ENCODE measurements at regions not wholly inside any gene's neighbourhood (a gene's known extent, or its start where the extent isn't known, plus 50 kb on each side); places are given as distances from the start of the nearest gene placed in this dataset.
A peak's percentile ranks its signal among the peaks of the same experiment; 100 is the strongest.

DNA sequence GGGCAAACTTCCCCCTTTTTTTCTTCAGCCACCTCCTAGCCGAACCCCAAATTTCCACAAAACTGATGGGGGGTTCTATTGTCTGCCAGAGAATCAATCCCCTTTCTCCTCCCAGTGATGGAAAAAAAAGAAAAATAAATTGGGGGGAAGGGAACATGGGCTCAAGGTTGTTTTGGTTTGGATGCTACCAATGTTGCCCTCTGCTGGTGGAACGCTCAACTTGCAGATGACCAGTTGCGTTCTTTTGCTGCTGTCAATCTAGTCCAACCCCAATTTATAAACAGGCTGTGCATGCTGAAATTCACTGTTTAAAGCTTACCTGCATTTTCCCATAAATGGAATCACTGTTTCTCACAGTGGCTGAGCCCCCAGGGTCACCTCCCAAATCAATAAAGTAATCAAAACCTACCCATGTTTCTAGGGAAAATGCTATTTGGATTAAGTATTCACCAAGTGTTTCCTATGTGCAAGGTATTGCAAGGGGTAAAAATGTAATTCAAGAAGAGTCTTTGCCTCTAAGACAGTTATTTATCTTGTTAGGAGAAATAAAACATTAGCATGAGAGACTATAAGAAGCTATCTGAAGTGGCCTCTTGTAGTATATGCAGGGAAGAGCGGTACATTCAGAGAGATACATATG is 116.7 kb upstream of the TMEM164 start:
- TF ChIP-seq RAD21 (conservative IDR thresholded peaks at IDR 0.05 in 1 of 2, IDR thresholded peaks at IDR 0.05 in 1 of 2), result peak; percentile 64 to 67
- TF ChIP-seq, protein P1, sequence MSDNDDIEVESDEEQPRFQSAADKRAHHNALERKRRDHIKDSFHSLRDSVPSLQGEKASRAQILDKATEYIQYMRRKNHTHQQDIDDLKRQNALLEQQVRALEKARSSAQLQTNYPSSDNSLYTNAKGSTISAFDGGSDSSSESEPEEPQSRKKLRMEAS (IDR thresholded peaks at IDR 0.05), result no peak
- TF ChIP-seq SMC3 (IDR thresholded peaks at IDR 0.05), result peak; percentile 84
- TF ChIP-seq, protein P2, sequence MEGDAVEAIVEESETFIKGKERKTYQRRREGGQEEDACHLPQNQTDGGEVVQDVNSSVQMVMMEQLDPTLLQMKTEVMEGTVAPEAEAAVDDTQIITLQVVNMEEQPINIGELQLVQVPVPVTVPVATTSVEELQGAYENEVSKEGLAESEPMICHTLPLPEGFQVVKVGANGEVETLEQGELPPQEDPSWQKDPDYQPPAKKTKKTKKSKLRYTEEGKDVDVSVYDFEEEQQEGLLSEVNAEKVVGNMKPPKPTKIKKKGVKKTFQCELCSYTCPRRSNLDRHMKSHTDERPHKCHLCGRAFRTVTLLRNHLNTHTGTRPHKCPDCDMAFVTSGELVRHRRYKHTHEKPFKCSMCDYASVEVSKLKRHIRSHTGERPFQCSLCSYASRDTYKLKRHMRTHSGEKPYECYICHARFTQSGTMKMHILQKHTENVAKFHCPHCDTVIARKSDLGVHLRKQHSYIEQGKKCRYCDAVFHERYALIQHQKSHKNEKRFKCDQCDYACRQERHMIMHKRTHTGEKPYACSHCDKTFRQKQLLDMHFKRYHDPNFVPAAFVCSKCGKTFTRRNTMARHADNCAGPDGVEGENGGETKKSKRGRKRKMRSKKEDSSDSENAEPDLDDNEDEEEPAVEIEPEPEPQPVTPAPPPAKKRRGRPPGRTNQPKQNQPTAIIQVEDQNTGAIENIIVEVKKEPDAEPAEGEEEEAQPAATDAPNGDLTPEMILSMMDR (IDR thresholded peaks at IDR 0.05), result peak; percentile 70
- ATAC-seq, result peak in 1 of 2 experiments; percentile 66; a peak in 3 of 6 replicates
- no peak overlapping the region for H3K4me2 ChIP-seq
- ChIA-PET POLR2A (no interaction called here), CTCF (interaction anchor here (0.7 to 3.9 kb wide), 13 partner anchors 9 to 523 kb away, joined by 3 to 39 read pairs (median 3); no protein-coding TSS in a partner anchor)
- H3K9me3 ChIP-seq, result no peaks in the 10 kb centered on the region
- H3K4me1 ChIP-seq, result no peaks in the 10 kb centered on the region
- peak; percentile 53 to 57 for DNase-seq (ENCODE audit: low read depth in 1 of 2, low spot score in 1 of 2)
- no peak overlapping the region for H3K27ac ChIP-seq
- 26% methylated on average over 4 of the region's 4 CpGs for WGBS (ENCODE audit: missing lambda C conversion rate)
- FAIRE-seq, result peak; percentile 100
- H3K4me3 ChIP-seq, result no peak overlapping the region

DNA sequence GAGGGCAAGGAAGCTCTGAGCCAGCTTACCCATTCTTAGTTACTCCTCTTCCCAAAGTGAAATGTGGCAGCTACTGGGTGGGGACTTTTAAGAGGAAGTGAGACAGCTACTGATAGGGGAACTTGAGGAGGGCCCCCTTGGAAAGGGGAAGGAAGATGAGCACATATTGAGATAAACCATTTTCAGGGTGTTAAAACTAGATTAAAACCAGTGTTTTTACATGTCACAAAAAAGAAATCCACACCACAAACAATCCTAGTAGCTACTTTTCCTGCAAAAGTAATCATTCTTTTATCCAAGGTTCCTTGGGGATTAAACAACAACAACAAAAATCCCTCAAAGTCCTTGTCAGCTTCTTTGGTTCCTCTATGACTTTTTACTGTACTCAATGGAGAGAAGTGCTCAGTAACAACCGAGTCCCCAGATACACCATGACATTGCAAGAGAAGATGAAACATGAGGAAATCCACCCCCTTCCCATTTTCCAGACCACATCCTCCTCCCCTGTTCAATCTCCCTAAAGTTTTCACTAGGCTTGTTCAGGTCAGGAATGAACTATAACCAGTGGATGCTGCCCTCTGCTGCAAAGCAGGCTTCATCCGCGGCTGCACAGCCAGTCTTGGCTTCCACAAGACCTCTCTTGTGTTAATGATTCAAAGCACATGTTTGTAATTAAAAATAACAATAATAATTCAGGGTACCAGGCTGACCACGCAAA is 113.5 kb upstream of the TMEM164 start:
- Histone ChIP-seq H3K27ac (no peak overlapping the region), H3K4me2 (no peak overlapping the region), H3K9me3 (no peaks in the 10 kb centered on the region), H3K4me1 (no peaks in the 10 kb centered on the region), H3K4me3 (no peak overlapping the region)
- FAIRE-seq, result no peak
- peak; percentile 72 for ATAC-seq
- TF ChIP-seq CHD4 (IDR thresholded peaks at IDR 0.05; ENCODE audit: borderline replicate concordance) (no peak), SMC3 (IDR thresholded peaks at IDR 0.05) (peak; percentile 47; the same call in 2 of the 3 replicates), RAD21 (conservative IDR thresholded peaks at IDR 0.05 in 1 of 2, IDR thresholded peaks at IDR 0.05 in 1 of 2) (peak in 1 of 2 experiments; percentile 40; a peak in 2 of 5 replicates)
- TF ChIP-seq, protein P2 (IDR thresholded peaks at IDR 0.05), result peak; percentile 30; the same call in 2 of the 3 replicates
- no peak for DNase-seq (ENCODE audit: low read depth in 1 of 2, low spot score in 1 of 2)
- ChIA-PET CTCF (interaction anchor here (0.7 to 3.9 kb wide), 13 partner anchors 10 to 413 kb away, joined by 3 to 38 read pairs (median 4); no protein-coding TSS in a partner anchor), POLR2A (no interaction called here)
- WGBS (ENCODE audit: missing lambda C conversion rate), result 41% methylated on average over 4 of the region's 4 CpGs

DNA sequence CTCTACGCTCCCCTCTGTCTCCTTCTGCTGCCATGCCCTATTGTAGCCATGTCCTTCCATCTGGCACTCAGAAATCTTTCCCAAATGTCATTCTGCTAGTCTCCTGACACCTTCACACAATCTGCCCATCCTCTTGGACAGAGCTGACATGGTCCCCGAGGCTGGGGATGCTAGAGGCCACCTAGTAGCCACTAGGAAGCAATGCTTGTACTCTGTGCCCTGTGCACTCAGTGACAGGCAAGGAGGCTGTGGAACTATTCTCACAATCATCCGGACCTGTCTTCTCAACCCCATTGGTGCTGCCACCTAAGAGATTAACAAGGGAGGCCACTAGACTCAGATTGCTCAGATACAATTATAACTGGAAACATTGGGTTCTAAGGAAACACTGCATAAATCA is 112.6 kb upstream of the TMEM164 start:
- Histone ChIP-seq H3K4me3 (no peak overlapping the region), H3K27ac (peak overlapping the region in 1 of 2 experiments; percentile 38; a peak in 1 of 6 replicates), H3K4me1 (no peaks in the 10 kb centered on the region), H3K4me2 (no peak overlapping the region), H3K9me3 (no peaks in the 10 kb centered on the region)
- TF ChIP-seq, protein P1 (IDR thresholded peaks at IDR 0.05), result no peak
- TF ChIP-seq EHMT2 (IDR thresholded peaks at IDR 0.05; ENCODE audit: low read depth) (no peak), CBX8 (IDR thresholded peaks at IDR 0.05) (no peak), FOSB (CRISPR knock-in tag; IDR thresholded peaks at IDR 0.05) (no peak), ZC3H11A (IDR thresholded peaks at IDR 0.05) (no peak), POLR2A (IDR thresholded peaks at IDR 0.05; ENCODE audit: low read length) (no peak), MAFK (IDR thresholded peaks at IDR 0.05; ENCODE audit: partially characterized antibody) (no peak), HOXA7 (CRISPR knock-in tag; IDR thresholded peaks at IDR 0.05) (no peak), JUNB (IDR thresholded peaks at IDR 0.05) (no peak), HEYL (CRISPR knock-in tag; IDR thresholded peaks at IDR 0.05) (no peak), FOSL2 (IDR thresholded peaks at IDR 0.05) (no peak), FOSL2 (CRISPR knock-in tag; IDR thresholded peaks at IDR 0.05) (no peak)
- TF ChIP-seq, protein P3, sequence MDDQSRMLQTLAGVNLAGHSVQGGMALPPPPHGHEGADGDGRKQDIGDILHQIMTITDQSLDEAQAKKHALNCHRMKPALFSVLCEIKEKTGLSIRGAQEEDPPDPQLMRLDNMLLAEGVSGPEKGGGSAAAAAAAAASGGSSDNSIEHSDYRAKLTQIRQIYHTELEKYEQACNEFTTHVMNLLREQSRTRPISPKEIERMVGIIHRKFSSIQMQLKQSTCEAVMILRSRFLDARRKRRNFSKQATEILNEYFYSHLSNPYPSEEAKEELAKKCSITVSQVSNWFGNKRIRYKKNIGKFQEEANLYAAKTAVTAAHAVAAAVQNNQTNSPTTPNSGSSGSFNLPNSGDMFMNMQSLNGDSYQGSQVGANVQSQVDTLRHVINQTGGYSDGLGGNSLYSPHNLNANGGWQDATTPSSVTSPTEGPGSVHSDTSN (IDR thresholded peaks at IDR 0.05), result no peak
- TF ChIP-seq, protein P4, sequence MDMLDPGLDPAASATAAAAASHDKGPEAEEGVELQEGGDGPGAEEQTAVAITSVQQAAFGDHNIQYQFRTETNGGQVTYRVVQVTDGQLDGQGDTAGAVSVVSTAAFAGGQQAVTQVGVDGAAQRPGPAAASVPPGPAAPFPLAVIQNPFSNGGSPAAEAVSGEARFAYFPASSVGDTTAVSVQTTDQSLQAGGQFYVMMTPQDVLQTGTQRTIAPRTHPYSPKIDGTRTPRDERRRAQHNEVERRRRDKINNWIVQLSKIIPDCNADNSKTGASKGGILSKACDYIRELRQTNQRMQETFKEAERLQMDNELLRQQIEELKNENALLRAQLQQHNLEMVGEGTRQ (IDR thresholded peaks at IDR 0.05), result no peak
- DNase-seq (ENCODE audit: low read depth in 1 of 2, low spot score in 1 of 2), result no peak
- 53% methylated on average over 3 of the region's 3 CpGs for WGBS (ENCODE audit: missing lambda C conversion rate)
- ATAC-seq, result peak; percentile 21 to 52; a peak in 4 of 6 replicates
- no peak for FAIRE-seq
- CTCF ChIA-PET, result interaction anchor here (0.7 to 3.6 kb wide), 31 partner anchors 8 to 521 kb away, joined by 3 to 57 read pairs (median 6); no protein-coding TSS in a partner anchor
- POLR2A ChIA-PET, result interaction anchor here (1.8 kb wide), 1 partner anchor 353 kb away, joined by 14 read pairs; the partner anchor contains the start of gene NXT2
